Muscle of leg (tissue), 3 donors: ENCODE measurements at regions not wholly inside any gene's neighbourhood (a gene's known extent, or its start where the extent isn't known, plus 50 kb on each side); places are given as distances from the start of the nearest gene placed in this dataset.

Source experiments
- DNase-seq: peaks from one replicate; pipeline ENCODE4 v3.0.0; 2013
- H3K27ac ChIP-seq: one replicate; pipeline ENCODE4 v1.5.1; 2013; ENCODE audit warnings: mild to moderate bottlenecking, low read length, control low read depth
- H3K27me3 ChIP-seq: one replicate; pipeline ENCODE4 v1.6.1; 2013; ENCODE audit warnings: low read length; ENCODE audit not compliant: control insufficient read depth, insufficient read depth
- H3K36me3 ChIP-seq: one replicate; pipeline ENCODE4 v1.6.1; 2013; ENCODE audit warnings: low read length; ENCODE audit not compliant: control insufficient read depth, insufficient read depth
- H3K4me1 ChIP-seq: one replicate; pipeline ENCODE4 v1.6.1; 2013; ENCODE audit warnings: low read length; ENCODE audit not compliant: control insufficient read depth, insufficient read depth
- H3K4me3 ChIP-seq: one replicate; pipeline ENCODE4 v1.5.1; 2013; ENCODE audit warnings: low read length, control low read depth
- H3K9me3 ChIP-seq: replicated peaks from 2 replicates; pipeline ENCODE4 v1.6.1; 2013; ENCODE audit warnings: low read depth, low read length; ENCODE audit not compliant: control insufficient read depth
- WGBS: methylation state at CpG from one replicate; pipeline ENCODE4 v1.1.5; 2013; ENCODE audit warnings: missing lambda C conversion rate; ENCODE audit not compliant: insufficient coverage; 5-methylcytosine and 5-hydroxymethylcytosine counted together

GRCh38 chr7:18305866-18306265 is 189.7 kb upstream of the HDAC9 start:
- Histone ChIP-seq H3K27ac (no peak overlapping the region), H3K9me3 (no peaks in the 10 kb centered on the region), H3K4me1 (no peaks in the 10 kb centered on the region), H3K36me3 (no peaks in the 10 kb centered on the region), H3K4me3 (no peak overlapping the region), H3K27me3 (no peaks in the 10 kb centered on the region)
- no peak for DNase-seq
- no CpG with 5 or more reads among the region's 3 CpGs for WGBS

- no peak overlapping the region for H3K4me3 ChIP-seq
- DNase-seq = no peak
- H3K36me3 ChIP-seq = no peaks in the 10 kb centered on the region
- no peak overlapping the region for H3K27ac ChIP-seq
- no peaks in the 10 kb centered on the region for H3K27me3 ChIP-seq
- no CpG with 5 or more reads among the region's 2 CpGs for WGBS
- no peaks in the 10 kb centered on the region for H3K4me1 ChIP-seq
- no peaks in the 10 kb centered on the region for H3K9me3 ChIP-seq
Observed at GRCh38 chr7:18306696-18307095, 188.9 kb upstream of the HDAC9 start.

DNA sequence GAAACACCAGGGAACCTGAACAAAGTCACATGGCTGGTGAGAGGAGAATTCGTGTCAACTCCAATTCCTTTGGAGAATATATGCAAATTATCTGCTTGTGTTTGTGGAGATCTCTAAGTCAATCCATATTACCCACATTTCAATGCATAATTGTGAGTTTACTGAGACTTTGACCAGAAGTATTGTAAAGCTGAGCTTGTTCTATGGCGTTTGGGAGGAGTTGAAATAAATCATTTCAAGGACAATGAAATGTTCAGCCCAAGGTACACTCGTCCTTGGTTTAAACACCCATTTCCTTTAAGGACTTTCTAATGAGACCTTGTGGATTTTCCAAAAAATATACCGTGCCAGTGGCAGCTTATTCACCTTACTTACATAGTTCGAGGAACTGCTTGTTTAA is 186.6 kb upstream of the HDAC9 start:
- Histone ChIP-seq H3K9me3 (no peaks in the 10 kb centered on the region), H3K4me1 (no peaks in the 10 kb centered on the region), H3K27ac (no peak overlapping the region), H3K36me3 (no peaks in the 10 kb centered on the region), H3K4me3 (no peak overlapping the region), H3K27me3 (no peaks in the 10 kb centered on the region)
- no CpG with 5 or more reads among the region's 5 CpGs for WGBS
- DNase-seq = no peak

DNA sequence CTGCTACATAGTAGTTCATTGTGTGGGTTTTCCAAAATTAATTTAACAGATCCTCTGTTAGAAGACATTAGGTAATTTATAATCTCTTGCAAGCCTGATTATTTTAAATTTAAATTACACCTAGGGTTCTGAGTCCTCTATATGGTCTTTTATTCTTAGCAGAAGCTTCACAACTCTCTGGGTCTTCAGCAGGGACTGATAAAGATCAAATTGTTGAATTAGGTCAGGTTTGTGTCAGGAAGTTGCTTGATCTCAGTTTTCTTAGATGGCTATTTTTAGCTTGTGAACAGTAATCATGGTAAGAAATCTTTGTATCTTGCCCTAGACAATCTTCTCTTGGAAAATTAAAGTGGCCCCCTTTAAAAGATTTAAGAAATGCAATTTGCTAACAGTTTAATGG is 183.1 kb upstream of the HDAC9 start:
- Histone ChIP-seq H3K4me3 (no peak overlapping the region), H3K9me3 (no peaks in the 10 kb centered on the region), H3K27me3 (no peaks in the 10 kb centered on the region), H3K27ac (no peak overlapping the region), H3K4me1 (no peaks in the 10 kb centered on the region), H3K36me3 (no peaks in the 10 kb centered on the region)
- no peak for DNase-seq

DNA sequence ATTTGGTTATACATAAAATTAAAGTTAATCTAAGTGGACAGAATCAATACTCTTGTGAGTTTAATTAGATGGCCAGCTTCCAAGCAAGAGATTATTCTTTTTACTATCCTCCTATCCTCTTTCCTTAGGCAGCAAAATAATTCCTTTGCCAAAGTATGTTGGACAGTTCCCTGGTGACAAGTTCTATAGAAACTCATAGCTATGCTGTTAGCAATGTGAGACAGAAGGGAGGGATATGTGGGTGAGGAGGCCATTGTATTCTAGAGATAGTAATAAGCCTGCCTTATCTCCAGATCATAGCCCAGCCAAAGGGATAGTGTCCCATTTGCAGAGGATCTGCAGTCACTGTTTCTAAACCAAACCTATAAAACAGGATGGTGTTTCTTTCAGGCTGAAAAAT is 181.6 kb upstream of the HDAC9 start:
- H3K27ac ChIP-seq = no peak overlapping the region
- H3K4me3 ChIP-seq = no peak overlapping the region
- no peaks in the 10 kb centered on the region for H3K27me3 ChIP-seq
- H3K9me3 ChIP-seq = no peaks in the 10 kb centered on the region
- no peaks in the 10 kb centered on the region for H3K4me1 ChIP-seq
- DNase-seq = peak; percentile 25
- H3K36me3 ChIP-seq = no peaks in the 10 kb centered on the region

DNA sequence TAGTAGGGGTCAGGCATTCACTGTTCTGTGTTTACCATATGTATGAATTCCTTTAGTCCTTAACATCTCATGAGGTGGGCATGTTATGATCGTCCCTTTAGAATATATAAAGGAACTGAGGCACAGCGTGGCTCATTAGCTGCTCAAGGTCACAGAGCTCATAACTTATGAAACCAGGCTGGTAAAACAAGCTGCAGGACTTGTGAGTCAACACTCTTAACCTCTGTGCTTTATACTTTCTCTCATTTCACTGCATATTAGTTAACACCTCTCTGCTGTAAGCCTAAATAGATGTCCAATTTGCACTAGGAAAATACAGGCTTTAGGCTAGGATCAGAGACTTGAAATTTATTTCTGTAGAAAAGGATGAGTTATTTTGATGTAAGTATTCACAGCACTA is 180.3 kb upstream of the HDAC9 start:
- WGBS = no CpG with 5 or more reads among the region's 2 CpGs
- Histone ChIP-seq H3K4me3 (no peak overlapping the region), H3K36me3 (no peaks in the 10 kb centered on the region), H3K27me3 (no peaks in the 10 kb centered on the region), H3K4me1 (no peaks in the 10 kb centered on the region), H3K9me3 (no peaks in the 10 kb centered on the region), H3K27ac (no peak overlapping the region)
- no peak for DNase-seq

DNA sequence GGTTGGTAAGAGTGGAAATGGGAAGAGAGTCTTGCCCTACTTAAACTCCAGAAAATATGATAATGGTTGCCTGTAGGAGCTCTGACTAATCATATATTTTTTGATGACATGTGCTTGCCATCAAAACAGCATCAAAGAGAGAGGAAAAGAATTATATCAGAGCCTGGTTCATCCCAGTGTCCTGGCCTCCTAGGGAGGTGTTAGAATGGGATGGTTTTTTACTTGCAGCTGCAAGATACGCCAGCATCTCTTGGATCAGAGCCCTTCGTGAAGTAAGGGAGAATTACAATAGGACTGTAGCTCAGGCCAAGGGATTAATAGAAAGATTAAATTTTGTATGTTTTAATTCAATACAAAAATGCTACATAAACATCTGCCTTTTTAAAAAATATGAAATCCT is 177.6 kb upstream of the HDAC9 start:
- Histone ChIP-seq H3K27ac (no peak overlapping the region), H3K4me1 (no peaks in the 10 kb centered on the region), H3K27me3 (no peaks in the 10 kb centered on the region), H3K4me3 (no peak overlapping the region), H3K9me3 (no peaks in the 10 kb centered on the region), H3K36me3 (no peaks in the 10 kb centered on the region)
- no peak for DNase-seq
- WGBS = 40% methylated on average over 1 of the region's 2 CpGs

- no peaks in the 10 kb centered on the region for H3K36me3 ChIP-seq
- no peak overlapping the region for H3K4me3 ChIP-seq
- no peaks in the 10 kb centered on the region for H3K9me3 ChIP-seq
- DNase-seq = no peak
- H3K4me1 ChIP-seq = no peaks in the 10 kb centered on the region
- no peaks in the 10 kb centered on the region for H3K27me3 ChIP-seq
- no peak overlapping the region for H3K27ac ChIP-seq
- 100% methylated on average over 1 of the region's 4 CpGs for WGBS
Observed at GRCh38 chr7:18320422-18320821, 175.1 kb upstream of the HDAC9 start.

DNA sequence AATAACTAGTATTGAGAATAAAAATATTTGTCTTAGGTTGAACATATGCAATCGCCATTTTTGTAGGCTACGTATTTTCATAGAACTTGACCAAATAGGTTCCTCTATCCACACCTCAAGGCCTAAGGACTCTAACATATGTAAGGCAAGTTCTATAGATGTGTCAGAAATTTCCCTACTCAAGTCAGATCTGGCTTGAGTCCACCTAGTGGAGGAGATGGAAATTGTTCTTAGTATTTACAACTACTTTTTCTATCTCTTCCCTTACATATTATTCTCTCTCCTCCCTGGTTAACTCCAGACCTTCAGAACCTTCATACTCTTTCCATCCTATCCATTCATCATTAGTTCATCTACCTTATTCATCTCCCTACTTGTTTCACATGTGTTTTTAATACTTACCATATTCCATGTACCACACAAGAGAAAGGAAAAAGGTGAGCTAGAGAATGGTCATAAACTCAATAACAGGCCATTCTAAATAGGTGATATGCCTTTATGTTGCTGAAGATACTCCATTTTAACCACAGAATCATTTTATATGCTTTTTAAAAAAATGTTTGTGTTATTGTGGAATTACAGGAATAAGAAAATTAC is 174.5 kb upstream of the HDAC9 start:
- Histone ChIP-seq H3K27me3 (no peaks in the 10 kb centered on the region), H3K9me3 (no peaks in the 10 kb centered on the region), H3K27ac (no peak overlapping the region), H3K4me3 (no peak overlapping the region), H3K36me3 (no peaks in the 10 kb centered on the region), H3K4me1 (no peaks in the 10 kb centered on the region)
- peak; percentile 37 for DNase-seq
- WGBS = no CpG with 5 or more reads among the region's 2 CpGs

GRCh38 chr7:18330548-18330947 is 165.0 kb upstream of the HDAC9 start:
- DNase-seq = peak; percentile 46
- Histone ChIP-seq H3K4me3 (no peak overlapping the region), H3K9me3 (no peaks in the 10 kb centered on the region), H3K27ac (no peak overlapping the region), H3K27me3 (no peaks in the 10 kb centered on the region), H3K4me1 (no peaks in the 10 kb centered on the region), H3K36me3 (no peaks in the 10 kb centered on the region)

GRCh38 chr7:18336626-18337025 is 158.9 kb upstream of the HDAC9 start:
- Histone ChIP-seq H3K4me1 (no peaks in the 10 kb centered on the region), H3K36me3 (no peaks in the 10 kb centered on the region), H3K27me3 (no peaks in the 10 kb centered on the region), H3K27ac (no peak overlapping the region), H3K9me3 (peaks cover 2% of the 10 kb centered on the region), H3K4me3 (no peak overlapping the region)
- DNase-seq = no peak
- no CpG with 5 or more reads among the region's 2 CpGs for WGBS
